Urinary bladder (tissue), 3 donors: ENCODE measurements at regions not wholly inside any gene's neighbourhood (a gene's known extent, or its start where the extent isn't known, plus 50 kb on each side); places are given as distances from the start of the nearest gene placed in this dataset.

ENCODE experiments used
- DNase-seq: peaks from one replicate; pipeline ENCODE4 v3.0.0-alpha.2; 2015; ENCODE audit errors: extremely low spot score
- H3K27ac ChIP-seq: one replicate; pipeline ENCODE4 v1.5.1; 2013; ENCODE audit warnings: low read depth, mild to moderate bottlenecking, moderate library complexity
- H3K36me3 ChIP-seq: one replicate; pipeline ENCODE4 v1.6.1; 2013; ENCODE audit warnings: mild to moderate bottlenecking, moderate library complexity; ENCODE audit not compliant: insufficient read depth
- H3K4me1 ChIP-seq: one replicate; pipeline ENCODE4 v1.6.1; 2013; ENCODE audit warnings: mild to moderate bottlenecking, moderate library complexity; ENCODE audit not compliant: insufficient read depth
- H3K4me3 ChIP-seq: one replicate; pipeline ENCODE4 v1.5.1; 2013; ENCODE audit warnings: low read depth, low read length
- WGBS: extraction: QIAGEN DNeasy Blood & Tissue Kit; methylation state at CpG from one replicate; pipeline ENCODE4 v1.1.7; 2013; 5-methylcytosine and 5-hydroxymethylcytosine counted together
- donor health status: healthy with polysubstance abuse.
- donor health status: healthy.

DNA sequence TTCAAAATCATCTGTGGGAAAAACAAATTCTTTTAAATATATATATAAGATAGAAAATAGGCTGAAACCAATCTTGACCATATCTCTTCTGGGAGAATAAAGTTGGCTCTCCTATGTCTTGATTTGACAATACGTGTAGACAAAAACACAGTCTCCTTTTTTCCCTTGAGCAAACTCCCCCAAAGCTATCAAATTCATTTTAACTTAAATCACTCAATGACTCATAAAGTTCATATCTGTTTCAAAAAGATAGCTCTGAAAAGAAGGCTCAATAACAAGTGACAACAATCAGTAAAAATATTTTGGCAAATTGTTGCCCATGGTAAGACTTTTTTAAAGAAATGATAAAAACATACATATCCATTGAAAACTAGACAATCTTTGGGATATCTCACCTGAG is 236.0 kb upstream of the TENT5A start:
- Histone ChIP-seq H3K4me1 (no peaks in the 10 kb centered on the region), H3K36me3 (peaks cover 1% of the 10 kb centered on the region), H3K27ac (no peak overlapping the region), H3K4me3 (no peak overlapping the region)
- no peak for DNase-seq
- WGBS: 89% methylated on average over 1 of the region's 1 CpG

DNA sequence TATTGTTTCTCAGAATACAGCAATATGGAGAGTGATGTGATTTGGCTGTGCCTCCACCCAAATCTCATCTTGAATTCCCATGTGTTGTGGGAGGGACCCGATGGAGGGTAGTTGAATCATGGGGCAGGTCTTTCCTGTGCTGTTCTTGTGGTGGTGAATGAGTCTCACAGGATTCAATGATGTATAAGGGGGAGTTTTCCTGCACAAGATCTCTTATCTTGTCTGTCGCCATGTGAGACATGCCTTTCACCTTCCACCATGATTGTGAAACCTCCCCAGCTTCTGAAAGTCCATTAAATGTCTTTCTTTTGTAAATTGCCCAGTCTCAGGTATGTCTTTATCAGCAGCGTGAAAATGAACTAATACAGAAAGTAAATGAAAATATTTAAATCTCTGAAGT is 234.8 kb upstream of the TENT5A start:
- H3K27ac ChIP-seq: no peak overlapping the region
- WGBS: 89% methylated on average over 3 of the region's 3 CpGs
- no peak for DNase-seq
- peaks cover 1% of the 10 kb centered on the region for H3K36me3 ChIP-seq
- no peak overlapping the region for H3K4me3 ChIP-seq
- no peaks in the 10 kb centered on the region for H3K4me1 ChIP-seq

DNA sequence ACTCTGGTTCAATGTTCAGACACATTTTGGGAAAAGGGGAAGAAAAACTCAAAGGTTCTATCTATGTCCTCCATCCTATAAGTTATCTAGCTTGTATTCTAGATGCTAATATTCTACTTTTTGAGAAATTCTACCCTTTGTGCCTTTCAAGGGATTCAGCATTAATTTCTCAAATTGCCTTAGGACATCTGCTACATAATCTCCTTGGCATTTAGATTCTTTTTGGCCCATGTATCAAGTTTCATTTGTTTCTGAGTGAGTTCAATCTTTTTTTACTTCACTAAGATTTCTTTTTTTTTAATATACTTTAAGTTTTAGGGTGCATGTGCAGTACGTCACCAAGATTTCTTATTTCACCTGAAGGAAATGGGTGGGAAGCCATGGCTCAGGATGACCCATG is 232.7 kb upstream of the TENT5A start:
- WGBS: 96% methylated on average over 1 of the region's 1 CpG
- H3K27ac ChIP-seq: no peak overlapping the region
- H3K4me1 ChIP-seq: no peaks in the 10 kb centered on the region
- DNase-seq: no peak
- peaks cover 1% of the 10 kb centered on the region for H3K36me3 ChIP-seq
- no peak overlapping the region for H3K4me3 ChIP-seq

DNA sequence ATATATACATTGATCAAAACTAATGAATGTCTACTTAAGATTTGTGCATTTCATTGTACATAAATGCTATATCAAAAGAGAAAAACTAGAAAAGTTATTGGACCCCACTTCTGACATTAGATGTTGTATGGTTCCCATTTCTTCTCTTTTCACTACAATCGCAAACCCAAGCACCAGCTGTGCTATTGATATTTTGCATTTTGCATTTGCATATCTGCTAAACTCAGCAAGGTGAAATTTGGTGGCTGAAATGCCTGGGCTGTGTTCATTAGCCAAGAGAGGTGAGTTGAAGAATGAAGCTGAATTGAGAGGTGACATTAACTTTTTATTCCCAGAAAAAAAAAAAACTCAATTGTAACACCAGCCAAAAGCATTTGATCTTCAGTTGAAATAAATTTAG is 232.1 kb upstream of the TENT5A start:
- no peak for DNase-seq

DNA sequence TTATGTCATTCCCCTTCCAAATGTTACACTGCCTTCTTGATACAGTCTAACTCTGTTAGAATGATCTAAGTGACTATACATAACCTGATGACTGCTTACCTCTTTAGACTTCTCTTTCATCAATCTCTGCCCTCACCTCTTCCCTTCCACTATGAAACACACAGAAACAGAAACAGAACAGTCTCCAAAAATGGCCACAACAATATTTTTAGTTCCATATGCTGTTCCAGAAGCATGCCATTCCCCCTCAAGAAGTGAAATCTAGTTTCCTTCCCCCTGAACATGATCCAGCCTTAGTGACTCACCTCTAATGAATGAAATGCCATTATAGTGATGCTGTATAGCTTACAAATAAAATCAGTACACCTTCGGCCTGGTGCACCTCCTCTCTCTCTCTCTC is 229.3 kb upstream of the TENT5A start:
- H3K4me3 ChIP-seq: no peak overlapping the region
- H3K36me3 ChIP-seq: peaks cover 1% of the 10 kb centered on the region
- 66% methylated on average over 1 of the region's 1 CpG for WGBS
- no peak overlapping the region for H3K27ac ChIP-seq
- DNase-seq: no peak
- H3K4me1 ChIP-seq: no peaks in the 10 kb centered on the region

More for the DNA sequence above, 232.1 kb upstream of the TENT5A start:
- Histone ChIP-seq H3K4me3 (no peak overlapping the region), H3K4me1 (no peaks in the 10 kb centered on the region), H3K27ac (no peak overlapping the region), H3K36me3 (peaks cover 1% of the 10 kb centered on the region)
- 95% methylated on average over 1 of the region's 1 CpG for WGBS

DNA sequence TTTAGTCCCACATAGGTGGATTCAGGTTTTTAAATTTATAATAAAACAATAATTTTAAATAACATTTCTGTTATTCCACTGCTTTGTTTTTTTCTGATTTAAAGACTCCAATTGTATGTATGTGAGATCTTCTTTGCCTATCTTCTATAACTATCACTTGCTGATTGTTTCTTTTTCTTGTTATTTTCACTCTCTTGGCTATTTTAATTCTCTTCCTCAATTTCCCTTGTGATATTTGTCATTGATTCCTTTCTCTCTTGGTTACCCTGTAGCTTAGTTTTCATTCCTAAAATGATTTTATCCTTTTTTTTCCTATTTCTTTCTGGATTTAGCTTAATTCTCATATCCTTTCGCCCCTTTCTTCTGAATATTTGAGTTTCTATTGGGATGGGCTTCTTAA is 227.3 kb upstream of the TENT5A start:
- no peak overlapping the region for H3K27ac ChIP-seq
- H3K4me3 ChIP-seq: no peak overlapping the region
- WGBS: 94% methylated on average over 1 of the region's 1 CpG
- H3K4me1 ChIP-seq: no peaks in the 10 kb centered on the region
- H3K36me3 ChIP-seq: no peaks in the 10 kb centered on the region
- no peak for DNase-seq

DNA sequence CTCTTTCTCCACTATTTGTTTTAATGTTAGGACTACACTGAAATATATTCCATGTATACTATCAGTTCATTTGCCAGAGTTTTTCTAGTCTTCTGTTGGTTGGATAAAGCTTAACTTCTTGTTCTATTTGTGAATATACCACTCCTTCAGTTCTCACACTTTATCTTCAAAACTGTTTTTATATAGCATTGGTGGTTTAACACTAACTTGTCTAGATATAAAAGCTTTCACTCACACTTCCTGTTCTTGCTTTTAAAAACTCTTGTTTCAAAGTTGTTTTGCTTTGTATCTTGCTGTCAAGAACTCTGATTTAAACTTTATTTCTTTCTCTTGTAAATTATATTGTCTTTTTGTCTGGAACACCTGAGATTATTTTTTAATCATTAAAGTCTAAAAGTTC is 226.8 kb upstream of the TENT5A start:
- Histone ChIP-seq H3K36me3 (no peaks in the 10 kb centered on the region), H3K27ac (no peak overlapping the region), H3K4me1 (no peaks in the 10 kb centered on the region), H3K4me3 (no peak overlapping the region)
- DNase-seq: no peak

DNA sequence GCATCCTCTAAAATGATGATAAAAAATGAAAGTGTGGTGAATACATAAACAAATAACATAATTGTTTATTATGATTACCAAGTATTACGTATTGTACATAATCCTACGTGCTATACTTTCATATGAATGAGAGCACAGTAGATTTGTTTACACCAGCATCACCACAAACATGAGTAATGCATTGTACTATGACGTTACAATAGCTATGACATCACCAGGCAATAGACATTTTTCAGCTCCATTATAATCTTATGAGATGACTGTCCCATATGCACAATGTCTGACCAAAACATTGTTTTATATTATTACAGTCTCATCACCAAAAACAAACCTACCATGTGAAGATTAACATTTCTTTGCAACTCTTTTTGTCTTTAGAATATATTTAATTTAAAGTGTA is 225.7 kb upstream of the TENT5A start:
- Histone ChIP-seq H3K4me1 (no peaks in the 10 kb centered on the region), H3K4me3 (no peak overlapping the region), H3K27ac (no peak overlapping the region), H3K36me3 (no peaks in the 10 kb centered on the region)
- no peak for DNase-seq
- WGBS: 84% methylated on average over 3 of the region's 3 CpGs

DNA sequence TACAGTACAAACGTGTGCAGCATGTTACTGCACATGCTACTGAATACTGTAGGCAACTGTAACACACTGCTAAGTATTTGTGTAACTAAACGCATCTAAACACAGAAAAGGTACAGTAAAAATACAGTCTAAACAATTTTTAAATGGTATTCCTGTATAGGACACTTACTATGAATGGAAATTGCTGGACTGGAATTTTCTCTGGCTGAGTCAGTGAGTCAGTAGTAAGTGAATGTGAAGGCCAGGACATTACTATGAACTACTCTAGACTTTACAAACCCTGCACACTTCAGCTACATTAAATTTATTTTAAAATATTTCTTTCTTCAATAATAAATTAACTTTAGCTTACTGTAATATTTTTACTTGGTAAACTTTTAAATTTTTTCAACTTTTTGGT is 225.0 kb upstream of the TENT5A start:
- no peak overlapping the region for H3K4me3 ChIP-seq
- no peak overlapping the region for H3K27ac ChIP-seq
- no peak for DNase-seq
- 90% methylated on average over 2 of the region's 2 CpGs for WGBS
- H3K36me3 ChIP-seq: no peaks in the 10 kb centered on the region
- H3K4me1 ChIP-seq: no peaks in the 10 kb centered on the region

DNA sequence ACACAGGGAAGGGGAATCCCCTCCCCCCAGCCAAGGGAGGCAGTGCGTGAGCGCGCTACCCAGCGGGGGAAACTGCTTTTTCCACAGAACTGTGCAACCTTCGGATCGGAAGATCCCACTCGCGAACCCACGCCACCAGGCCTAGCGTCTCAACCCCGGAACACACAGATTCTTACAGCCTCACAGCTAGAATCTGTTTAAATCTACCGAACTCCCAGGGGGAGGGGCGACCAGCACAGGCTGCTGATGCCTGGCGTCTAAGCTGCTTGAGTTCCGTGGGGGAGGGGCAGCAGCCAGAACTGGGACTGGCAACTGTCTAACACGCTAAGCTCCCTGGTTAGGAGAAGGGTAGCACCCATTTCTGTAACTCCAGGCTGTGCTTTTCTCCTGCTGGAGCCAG is 217.3 kb upstream of the TENT5A start:
- H3K4me3 ChIP-seq: no peak overlapping the region
- no peaks in the 10 kb centered on the region for H3K4me1 ChIP-seq
- no peaks in the 10 kb centered on the region for H3K36me3 ChIP-seq
- DNase-seq: no peak
- WGBS: 89% methylated on average over 16 of the region's 16 CpGs
- no peak overlapping the region for H3K27ac ChIP-seq

DNA sequence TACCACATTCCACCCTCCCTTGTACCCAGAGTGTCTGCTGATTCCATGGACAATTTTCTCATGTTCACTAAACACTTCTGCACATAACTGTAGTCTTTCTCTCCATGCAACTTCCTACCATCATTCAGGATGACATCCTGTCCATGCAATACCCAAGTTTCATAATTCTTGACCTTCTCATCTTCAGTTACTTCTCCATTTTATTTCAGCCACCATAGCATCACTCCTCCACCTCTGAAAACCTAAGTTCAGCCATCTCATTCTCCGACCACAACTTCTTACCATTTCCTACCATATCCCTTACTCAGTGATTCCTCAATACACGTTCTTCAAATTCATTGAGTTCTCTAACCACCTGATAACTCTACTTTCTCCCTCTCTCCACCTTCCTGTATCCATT is 216.5 kb upstream of the TENT5A start:
- H3K4me3 ChIP-seq: no peak overlapping the region
- H3K4me1 ChIP-seq: no peaks in the 10 kb centered on the region
- H3K27ac ChIP-seq: no peak overlapping the region
- no peaks in the 10 kb centered on the region for H3K36me3 ChIP-seq
- WGBS: 90% methylated on average over 2 of the region's 2 CpGs
- DNase-seq: no peak

DNA sequence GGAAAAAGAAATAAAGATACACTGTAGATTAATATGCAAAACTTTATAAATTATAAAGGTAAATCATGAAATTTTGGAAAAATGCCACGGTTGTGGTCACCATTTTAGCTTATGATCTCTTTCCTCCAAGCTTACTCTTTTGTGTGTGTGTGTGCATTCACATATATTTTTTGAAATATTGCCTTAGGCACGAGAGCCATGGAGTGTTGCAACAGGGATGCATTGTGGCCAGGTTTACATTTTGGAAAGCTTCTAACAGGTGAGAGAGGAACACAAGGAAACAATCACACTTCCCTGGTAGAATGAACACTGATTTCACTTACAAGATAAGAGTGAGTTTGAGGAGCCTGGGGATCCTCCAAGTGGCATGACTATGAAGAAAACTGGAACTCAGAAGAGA is 214.5 kb upstream of the TENT5A start:
- Histone ChIP-seq H3K27ac (no peak overlapping the region), H3K4me1 (no peaks in the 10 kb centered on the region), H3K4me3 (no peak overlapping the region), H3K36me3 (no peaks in the 10 kb centered on the region)
- DNase-seq: no peak
- WGBS: 79% methylated on average over 2 of the region's 2 CpGs

DNA sequence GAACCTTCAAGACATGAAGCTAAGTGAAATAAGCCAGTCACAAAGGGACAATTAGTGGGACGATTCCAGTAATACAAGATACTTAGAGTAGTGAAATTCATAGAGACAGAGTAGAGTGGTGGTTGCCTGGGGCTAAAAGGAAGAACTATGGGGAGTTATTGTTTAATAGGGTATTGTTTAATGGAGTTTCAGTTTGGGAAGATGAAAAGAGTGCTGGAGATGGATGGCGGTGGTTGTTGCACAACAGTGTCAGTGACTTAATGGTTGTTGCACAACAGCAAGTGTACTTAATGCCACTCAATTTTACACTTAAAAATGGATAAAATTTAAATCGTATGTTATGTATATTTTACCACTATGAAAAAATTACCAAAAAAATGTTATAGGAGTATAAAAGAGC is 209.7 kb upstream of the TENT5A start:
- 92% methylated on average over 3 of the region's 3 CpGs for WGBS
- Histone ChIP-seq H3K4me1 (no peaks in the 10 kb centered on the region), H3K27ac (no peak overlapping the region), H3K36me3 (no peaks in the 10 kb centered on the region), H3K4me3 (no peak overlapping the region)
- DNase-seq: no peak

DNA sequence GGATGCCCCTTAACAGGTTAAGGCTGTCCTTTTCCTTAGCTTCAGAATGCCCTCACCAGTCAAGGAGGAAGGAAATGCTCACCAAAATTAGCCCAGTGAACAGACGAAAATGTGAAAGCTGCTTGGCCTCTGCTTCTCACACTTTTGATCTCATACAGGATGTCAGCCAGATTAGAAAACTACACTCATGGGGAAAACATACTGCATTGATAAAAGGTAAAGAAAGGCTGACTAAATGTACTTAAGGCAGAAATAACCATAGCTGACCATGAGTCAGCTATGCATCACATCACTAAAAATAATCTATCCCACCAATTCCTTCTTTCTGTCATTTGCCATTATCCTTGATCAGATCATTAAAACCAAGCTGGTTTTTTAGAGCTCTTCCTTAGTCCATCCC is 198.4 kb upstream of the TENT5A start:
- DNase-seq: no peak
- no peak overlapping the region for H3K27ac ChIP-seq
- H3K4me1 ChIP-seq: no peaks in the 10 kb centered on the region
- H3K4me3 ChIP-seq: no peak overlapping the region
- H3K36me3 ChIP-seq: no peaks in the 10 kb centered on the region
- WGBS: 31% methylated on average over 1 of the region's 1 CpG

DNA sequence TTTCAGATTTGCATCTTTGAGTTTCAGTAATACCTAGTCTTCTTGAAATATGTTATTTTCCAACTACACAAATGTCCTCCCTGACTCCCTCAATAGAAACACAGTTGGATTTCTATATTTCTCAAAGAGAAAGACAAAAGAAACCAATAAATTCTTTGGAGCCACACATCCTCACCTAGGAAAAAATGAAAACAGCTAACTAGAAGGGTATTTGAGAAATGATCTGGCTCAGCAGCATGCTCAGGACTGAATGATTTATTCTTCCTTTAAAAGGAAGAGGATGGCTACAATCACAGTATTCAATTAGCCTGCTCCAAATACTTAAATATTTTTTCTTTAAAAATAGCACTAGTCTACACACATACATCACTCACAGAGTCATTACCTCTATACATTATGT is 196.4 kb upstream of the TENT5A start:
- Histone ChIP-seq H3K36me3 (no peaks in the 10 kb centered on the region), H3K4me3 (no peak overlapping the region), H3K4me1 (no peaks in the 10 kb centered on the region), H3K27ac (no peak overlapping the region)
- no peak for DNase-seq
